HG03139 (cell line): ENCODE measurements at regions not wholly inside any gene's neighbourhood (a gene's known extent, or its start where the extent isn't known, plus 50 kb on each side); places are given as distances from the start of the nearest gene placed in this dataset.

Source experiments
- ATAC-seq: cut with Tn5 transposase; IDR thresholded peaks from one replicate; pipeline ENCODE4 v1.9.1; 2021; ENCODE audit not compliant: unreplicated experiment

DNA sequence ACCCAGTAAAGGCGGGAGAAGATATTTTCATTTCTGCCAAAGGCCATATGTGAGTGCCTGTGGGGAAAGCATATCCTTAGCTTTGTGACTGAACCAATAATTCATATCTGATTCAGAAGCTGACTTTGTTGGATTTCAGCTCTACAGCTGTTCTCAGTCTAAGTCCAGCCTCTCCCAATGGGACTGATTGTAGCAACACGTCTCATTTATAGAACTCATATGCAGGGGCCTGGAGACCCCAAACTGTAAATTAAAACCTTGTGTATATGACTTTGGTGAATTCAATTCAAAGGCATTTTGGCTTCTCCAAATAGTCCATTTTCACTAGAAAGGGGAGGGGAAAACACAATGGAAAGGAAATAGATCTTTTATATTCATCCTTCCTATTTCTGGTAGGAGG, 250.4 kb upstream of the SORL1-AS1 start:
- no peak for ATAC-seq

DNA sequence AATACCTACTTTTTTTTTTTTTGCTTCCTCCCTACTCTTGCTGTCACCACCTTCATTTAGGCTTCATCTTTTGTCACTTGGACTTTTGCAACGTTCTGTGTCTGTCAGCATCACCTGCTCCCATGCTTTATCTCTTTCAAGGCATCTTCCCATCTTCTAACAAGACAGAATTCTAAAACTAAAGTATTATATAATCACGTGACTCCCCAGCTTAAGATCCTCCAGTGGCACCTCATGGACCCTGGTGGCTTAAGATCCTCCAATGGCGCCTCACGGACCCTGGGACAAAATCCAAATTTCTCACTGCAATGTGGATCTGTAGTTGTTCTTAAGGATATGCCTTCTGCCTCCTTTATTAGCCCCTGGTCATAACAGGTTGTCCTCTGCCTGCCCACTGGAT, 248.2 kb upstream of the SORL1-AS1 start:
- no peak for ATAC-seq

DNA sequence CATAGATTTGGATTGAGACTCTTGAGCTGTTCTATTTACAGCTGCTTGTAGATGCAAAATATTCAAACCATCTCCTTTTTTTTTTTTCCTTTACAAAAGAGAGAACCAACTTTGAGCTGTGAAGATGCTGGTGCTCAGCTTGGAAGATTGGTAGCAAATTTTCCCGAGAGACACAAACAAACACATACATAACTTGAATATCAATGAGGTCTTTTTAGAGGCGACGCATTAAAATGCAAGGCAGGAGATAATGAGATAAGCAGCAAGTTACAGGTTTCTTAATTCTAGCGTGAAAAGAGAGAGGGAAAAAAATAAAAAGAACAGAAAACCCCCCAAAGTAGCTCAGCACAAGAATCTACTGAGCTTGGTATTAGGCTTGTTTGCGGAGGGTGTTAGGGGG, 247.0 kb upstream of the SORL1-AS1 start:
- ATAC-seq: no peak

DNA sequence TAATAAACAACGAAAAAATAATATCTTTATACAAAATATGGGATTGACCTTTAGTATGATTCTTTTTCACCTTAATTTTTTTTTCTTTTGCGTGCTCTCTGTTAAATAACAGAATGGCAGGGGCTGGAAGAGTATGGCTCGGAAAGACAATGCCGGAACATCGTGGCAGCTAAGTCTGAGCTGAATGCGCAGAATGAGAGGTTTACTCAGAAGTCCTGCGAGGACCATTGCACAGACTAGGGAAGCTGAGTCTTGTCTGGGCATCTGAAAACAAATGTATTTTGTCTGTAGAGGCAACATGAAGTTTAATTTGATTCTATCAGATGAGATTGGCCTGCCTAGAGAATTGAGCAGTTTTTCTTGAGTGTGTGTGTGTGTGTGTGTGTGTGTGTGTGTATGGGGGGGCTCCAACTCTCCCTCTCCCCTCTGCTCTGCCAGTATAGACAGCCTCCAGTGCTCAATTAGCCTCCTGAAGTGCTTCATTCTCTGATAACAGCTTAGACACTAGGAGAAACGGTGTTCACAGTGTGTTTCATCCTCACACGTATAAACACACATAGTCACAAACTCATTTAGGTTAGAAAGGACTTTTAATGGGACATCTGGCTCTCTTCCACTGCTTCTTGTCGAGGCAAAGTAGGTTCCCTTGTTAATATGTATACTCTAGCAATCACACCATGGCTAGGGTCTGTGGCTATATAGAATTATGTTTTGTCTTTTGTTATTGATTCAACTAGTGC, 244.3 kb upstream of the SORL1-AS1 start:
- no peak for ATAC-seq

DNA sequence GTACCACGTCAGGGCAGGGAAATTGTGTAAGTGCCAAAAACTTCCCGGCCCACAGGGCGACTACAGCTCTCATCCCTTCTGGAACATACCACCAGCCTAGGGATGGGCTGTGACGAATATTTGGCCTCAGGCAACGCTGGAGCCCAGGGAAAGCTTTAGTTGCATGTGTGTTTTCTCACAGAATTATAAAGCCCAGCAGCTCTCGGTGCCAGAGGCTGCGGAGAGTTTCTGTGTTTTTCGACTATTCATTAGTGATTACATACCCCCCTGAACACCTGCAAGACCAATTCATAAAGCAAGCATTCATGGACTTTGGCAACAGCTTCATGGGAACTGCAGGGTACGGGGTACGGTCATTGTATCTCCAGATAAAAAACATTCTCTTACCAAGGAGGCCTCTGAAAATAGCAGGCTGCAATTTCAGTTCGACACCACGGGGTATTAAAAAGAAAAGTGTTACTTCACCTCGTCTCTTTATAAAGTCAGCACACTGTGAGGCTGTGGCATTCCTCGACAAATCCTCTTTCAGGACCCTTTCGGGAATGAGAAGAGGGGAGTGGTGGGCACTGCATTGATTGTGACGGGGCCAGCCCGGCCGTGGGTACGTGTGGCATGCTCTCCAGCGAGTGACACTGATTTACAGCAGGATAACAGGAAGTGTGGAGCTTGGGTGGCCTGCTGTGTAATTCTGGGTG, 243.6 kb upstream of the SORL1-AS1 start:
- no peak for ATAC-seq

DNA sequence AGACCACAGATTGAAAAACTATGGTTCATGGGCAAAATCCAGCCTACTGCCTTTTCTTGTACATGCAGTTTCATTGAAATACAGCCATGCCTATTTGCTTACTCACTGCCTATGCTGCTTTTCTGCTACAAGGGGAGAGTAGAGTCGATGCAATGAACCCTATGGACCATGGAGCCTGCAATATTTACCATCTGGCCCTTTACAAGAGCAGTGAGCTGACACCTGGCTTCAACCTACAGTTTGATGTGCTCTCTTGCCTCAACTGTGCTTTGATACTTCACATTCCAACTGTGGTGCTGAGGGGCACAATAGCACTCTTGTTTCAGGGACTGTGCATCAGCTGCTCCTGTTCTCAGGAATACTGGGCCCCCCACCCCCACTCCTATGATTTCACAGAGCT, 239.5 kb upstream of the SORL1-AS1 start:
- ATAC-seq: no peak

DNA sequence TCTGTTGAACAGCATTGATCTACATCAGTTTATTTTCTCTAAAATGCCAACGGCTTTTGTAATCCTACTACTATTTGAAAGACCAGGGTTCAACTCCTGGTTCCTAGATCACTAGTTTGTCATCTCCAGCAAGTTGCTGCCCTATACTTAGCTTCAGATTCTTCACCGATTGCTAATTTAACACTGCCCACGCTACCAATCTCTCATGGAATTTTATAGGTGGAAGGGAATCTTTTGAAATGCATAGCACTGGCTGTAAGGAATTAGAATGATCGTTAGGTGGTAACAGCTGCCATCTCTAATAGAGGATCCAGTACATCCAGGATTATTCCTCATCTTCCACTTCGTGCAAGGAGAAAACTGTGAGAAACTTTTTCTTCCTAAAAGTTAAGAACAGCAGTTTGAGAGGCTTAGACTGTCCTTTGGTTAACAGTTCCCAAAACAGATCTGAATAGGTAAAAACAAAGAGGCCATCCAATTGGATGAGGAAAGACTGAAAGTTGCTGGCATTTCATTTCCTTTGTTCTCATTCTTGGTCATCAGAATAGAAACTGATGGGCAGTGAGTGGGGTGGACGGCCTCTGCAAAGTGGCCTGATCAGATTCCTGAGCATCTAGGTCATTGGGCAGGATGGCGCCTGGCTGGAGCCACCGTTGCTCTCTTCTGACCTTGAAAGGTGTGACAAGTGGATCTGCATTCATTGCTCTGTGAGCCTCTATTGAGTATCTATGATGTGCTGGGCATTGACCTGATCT, 236.3 kb upstream of the SORL1-AS1 start:
- ATAC-seq: no peak

DNA sequence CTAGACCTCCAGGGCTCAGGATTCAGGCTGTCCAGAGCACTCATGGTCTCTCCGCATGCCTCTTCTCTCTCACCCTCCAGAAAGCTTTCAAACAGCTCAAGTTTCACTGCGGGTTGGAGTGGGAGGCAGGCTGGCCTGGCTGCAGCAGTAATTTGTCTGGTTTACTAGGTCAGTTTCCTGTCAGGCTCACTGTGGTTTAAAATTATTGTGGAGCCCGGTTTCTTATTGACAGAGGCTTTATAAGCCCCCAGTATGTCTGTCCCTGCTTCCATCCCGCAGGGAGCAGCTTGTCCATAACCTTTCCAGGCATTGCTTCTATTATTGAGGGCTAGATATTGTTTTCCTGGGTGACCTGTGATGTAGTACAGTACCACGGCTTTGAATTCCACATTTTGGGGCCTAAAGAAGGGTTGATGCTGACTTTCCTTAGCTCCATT, 235.3 kb upstream of the SORL1-AS1 start:
- ATAC-seq: no peak

DNA sequence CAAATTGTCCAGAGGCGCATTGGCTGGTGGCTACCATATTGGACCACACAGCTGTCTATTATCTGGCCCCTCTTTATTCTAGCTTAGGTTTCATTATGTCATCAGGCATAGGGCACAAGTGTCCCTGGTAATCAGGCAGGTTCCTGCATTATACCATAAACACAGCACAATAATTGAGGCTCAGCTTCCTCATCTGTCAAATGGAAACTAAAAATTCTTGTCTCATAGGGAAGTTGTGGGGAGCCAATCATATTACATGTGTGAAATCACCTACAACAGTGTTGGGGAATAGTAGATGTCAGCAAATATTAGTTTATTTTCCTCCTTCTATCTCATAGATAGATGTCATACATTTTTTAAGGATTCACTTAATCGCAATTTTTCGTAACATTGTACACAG, 231.0 kb upstream of the SORL1-AS1 start:
- ATAC-seq: no peak
